ENCODE measurements at regions not wholly inside any gene's neighbourhood (a gene's known extent, or its start where the extent isn't known, plus 50 kb on each side); places are given as distances from the start of the nearest gene placed in this dataset.
"Not testable (repeated sequence)": the region's sequence is repeated elsewhere in the genome, so short reads cannot be mapped to it uniquely, and the experiment has no call there.

DNA sequence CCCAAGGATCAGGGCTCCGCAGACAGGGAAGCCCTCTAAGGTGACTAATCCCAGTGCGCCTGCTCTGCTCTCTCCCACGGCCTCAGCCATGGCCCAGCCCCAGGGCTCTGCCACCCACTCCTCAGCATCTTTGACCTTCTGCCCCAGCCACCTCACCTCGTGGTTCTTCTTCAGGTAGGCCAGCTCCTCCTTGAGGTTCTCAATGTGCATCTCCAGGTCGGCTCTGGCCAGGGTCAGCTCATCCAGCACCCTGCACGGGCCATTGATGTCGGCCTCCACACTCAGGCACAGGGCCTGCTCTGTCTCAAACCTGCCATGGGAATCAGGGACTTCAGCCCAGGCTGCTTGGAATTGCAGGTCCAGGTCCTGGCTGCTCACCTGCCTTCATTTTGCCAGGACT is 128.4 kb downstream of the TNFRSF13B start:
- not testable (repeated sequence) for H3K4me3 ChIP-seq (ENCODE audit: low read depth, low read length); H3K9me3 ChIP-seq (ENCODE audit: insufficient read depth, low read depth, low read length); H3K79me1 ChIP-seq (ENCODE audit: low read length); H2BK12ac ChIP-seq (ENCODE audit: low read length); H4K12ac ChIP-seq (ENCODE audit: low read depth, low read length); DNase-seq; H3K27ac ChIP-seq (ENCODE audit: low read depth, low read length); H4K8ac ChIP-seq (ENCODE audit: low read depth, low read length); H2AFZ ChIP-seq (ENCODE audit: insufficient read depth, low read length, poor library complexity); H3K9ac ChIP-seq (ENCODE audit: low read length); H2BK120ac ChIP-seq (ENCODE audit: insufficient read depth, low read length, poor library complexity); H3K79me2 ChIP-seq (ENCODE audit: control insufficient read depth, insufficient read depth, low read length, poor library complexity); H3K14ac ChIP-seq (ENCODE audit: low read length); H3K18ac ChIP-seq (ENCODE audit: low read length); H3K4me2 ChIP-seq (ENCODE audit: low read length); H3K27me3 ChIP-seq (ENCODE audit: insufficient read depth, low read length); H2AK5ac ChIP-seq (ENCODE audit: low read length); H3K4me1 ChIP-seq (ENCODE audit: control insufficient read depth in 1 of 2, insufficient read depth in 2 of 2, low read length in 2 of 2); H2BK5ac ChIP-seq (ENCODE audit: low read depth, low read length, poor library complexity); H3K23ac ChIP-seq (ENCODE audit: low read length); H3K4ac ChIP-seq (ENCODE audit: low read depth, low read length); H3K36me3 ChIP-seq (ENCODE audit: control insufficient read depth in 1 of 2, insufficient read depth in 2 of 2, low read length in 2 of 2); H4K91ac ChIP-seq (ENCODE audit: low read depth, low read length)
- WGBS (ENCODE audit: extremely low coverage, insufficient coverage, insufficient read length), result no CpG with 5 or more reads among the region's 7 CpGs

DNA sequence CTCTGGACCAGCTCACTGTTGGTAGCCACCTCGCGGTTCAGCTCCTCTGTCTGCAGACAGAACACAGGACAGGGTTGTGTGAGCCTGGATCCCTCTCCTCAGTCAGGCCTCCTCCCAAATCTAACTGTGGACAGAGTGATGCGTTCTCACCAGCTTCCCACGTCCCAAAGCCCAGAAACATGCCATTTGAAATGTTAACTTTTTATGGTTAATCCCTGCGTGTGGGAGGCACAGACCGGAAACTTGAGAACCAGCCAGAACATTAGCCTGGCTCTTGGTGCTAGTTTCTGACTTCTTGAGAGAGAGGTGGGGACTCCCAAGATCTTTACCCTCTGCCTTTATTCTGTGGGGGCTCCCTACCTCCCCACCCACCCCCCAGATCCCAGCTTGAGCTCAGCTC is 129.6 kb downstream of the TNFRSF13B start:
- H3K4me2 ChIP-seq (ENCODE audit: low read length); H4K12ac ChIP-seq (ENCODE audit: low read depth, low read length); H3K4me3 ChIP-seq (ENCODE audit: low read depth, low read length); H2BK5ac ChIP-seq (ENCODE audit: low read depth, low read length, poor library complexity); H4K91ac ChIP-seq (ENCODE audit: low read depth, low read length); H3K23ac ChIP-seq (ENCODE audit: low read length); H3K14ac ChIP-seq (ENCODE audit: low read length); H3K4ac ChIP-seq (ENCODE audit: low read depth, low read length); DNase-seq; H2AK5ac ChIP-seq (ENCODE audit: low read length); H3K79me1 ChIP-seq (ENCODE audit: low read length); H2AFZ ChIP-seq (ENCODE audit: insufficient read depth, low read length, poor library complexity); H3K27me3 ChIP-seq (ENCODE audit: insufficient read depth, low read length); H3K36me3 ChIP-seq (ENCODE audit: control insufficient read depth in 1 of 2, insufficient read depth in 2 of 2, low read length in 2 of 2); H3K27ac ChIP-seq (ENCODE audit: low read depth, low read length); H3K18ac ChIP-seq (ENCODE audit: low read length); H3K4me1 ChIP-seq (ENCODE audit: control insufficient read depth in 1 of 2, insufficient read depth in 2 of 2, low read length in 2 of 2); H3K9me3 ChIP-seq (ENCODE audit: insufficient read depth, low read depth, low read length); H2BK12ac ChIP-seq (ENCODE audit: low read length); H3K79me2 ChIP-seq (ENCODE audit: control insufficient read depth, insufficient read depth, low read length, poor library complexity); H2BK120ac ChIP-seq (ENCODE audit: insufficient read depth, low read length, poor library complexity); H4K8ac ChIP-seq (ENCODE audit: low read depth, low read length); H3K9ac ChIP-seq (ENCODE audit: low read length): not testable (repeated sequence)
- WGBS (ENCODE audit: extremely low coverage, insufficient coverage, insufficient read length), result no CpG with 5 or more reads among the region's 6 CpGs

- not testable (repeated sequence) for H2BK12ac ChIP-seq (ENCODE audit: low read length); H3K27ac ChIP-seq (ENCODE audit: low read depth, low read length); H2AFZ ChIP-seq (ENCODE audit: insufficient read depth, low read length, poor library complexity); H3K23ac ChIP-seq (ENCODE audit: low read length); H3K9me3 ChIP-seq (ENCODE audit: insufficient read depth, low read depth, low read length); H4K91ac ChIP-seq (ENCODE audit: low read depth, low read length); H3K14ac ChIP-seq (ENCODE audit: low read length); H3K4ac ChIP-seq (ENCODE audit: low read depth, low read length); H3K79me2 ChIP-seq (ENCODE audit: control insufficient read depth, insufficient read depth, low read length, poor library complexity); H2AK5ac ChIP-seq (ENCODE audit: low read length); H3K79me1 ChIP-seq (ENCODE audit: low read length); H4K12ac ChIP-seq (ENCODE audit: low read depth, low read length); H3K36me3 ChIP-seq (ENCODE audit: control insufficient read depth in 1 of 2, insufficient read depth in 2 of 2, low read length in 2 of 2); H3K9ac ChIP-seq (ENCODE audit: low read length); DNase-seq; H2BK5ac ChIP-seq (ENCODE audit: low read depth, low read length, poor library complexity); H2BK120ac ChIP-seq (ENCODE audit: insufficient read depth, low read length, poor library complexity); H3K4me2 ChIP-seq (ENCODE audit: low read length); H3K4me3 ChIP-seq (ENCODE audit: low read depth, low read length); H4K8ac ChIP-seq (ENCODE audit: low read depth, low read length); H3K27me3 ChIP-seq (ENCODE audit: insufficient read depth, low read length); H3K18ac ChIP-seq (ENCODE audit: low read length); H3K4me1 ChIP-seq (ENCODE audit: control insufficient read depth in 1 of 2, insufficient read depth in 2 of 2, low read length in 2 of 2)
- no CpG with 5 or more reads among the region's 10 CpGs for WGBS (ENCODE audit: extremely low coverage, insufficient coverage, insufficient read length)
These were observed 130.0 kb downstream of the TNFRSF13B start for GRCh38 chr17:16841896-16842295.

- not testable (repeated sequence) for H3K4me3 ChIP-seq (ENCODE audit: low read depth, low read length); H2AK5ac ChIP-seq (ENCODE audit: low read length); H3K36me3 ChIP-seq (ENCODE audit: control insufficient read depth in 1 of 2, insufficient read depth in 2 of 2, low read length in 2 of 2); H3K4ac ChIP-seq (ENCODE audit: low read depth, low read length); H3K23ac ChIP-seq (ENCODE audit: low read length); H4K12ac ChIP-seq (ENCODE audit: low read depth, low read length); H3K4me1 ChIP-seq (ENCODE audit: control insufficient read depth in 1 of 2, insufficient read depth in 2 of 2, low read length in 2 of 2); H4K91ac ChIP-seq (ENCODE audit: low read depth, low read length); H3K9ac ChIP-seq (ENCODE audit: low read length); H3K79me1 ChIP-seq (ENCODE audit: low read length); H2BK5ac ChIP-seq (ENCODE audit: low read depth, low read length, poor library complexity); H3K79me2 ChIP-seq (ENCODE audit: control insufficient read depth, insufficient read depth, low read length, poor library complexity); H3K4me2 ChIP-seq (ENCODE audit: low read length); H4K8ac ChIP-seq (ENCODE audit: low read depth, low read length); H2AFZ ChIP-seq (ENCODE audit: insufficient read depth, low read length, poor library complexity); H3K27me3 ChIP-seq (ENCODE audit: insufficient read depth, low read length); H2BK120ac ChIP-seq (ENCODE audit: insufficient read depth, low read length, poor library complexity); H3K27ac ChIP-seq (ENCODE audit: low read depth, low read length); H3K9me3 ChIP-seq (ENCODE audit: insufficient read depth, low read depth, low read length); H2BK12ac ChIP-seq (ENCODE audit: low read length); H3K18ac ChIP-seq (ENCODE audit: low read length); DNase-seq; H3K14ac ChIP-seq (ENCODE audit: low read length)
- WGBS (ENCODE audit: extremely low coverage, insufficient coverage, insufficient read length), result no CpG with 5 or more reads among the region's 9 CpGs
These were observed 131.7 kb downstream of the TNFRSF13B start for GRCh38 chr17:16840219-16840618.

Measured in trophoblast cell (in vitro differentiated cells and primary cell).